ENCODE measurements at regions not wholly inside any gene's neighbourhood (a gene's known extent, or its start where the extent isn't known, plus 50 kb on each side); places are given as distances from the start of the nearest gene placed in this dataset.

DNA sequence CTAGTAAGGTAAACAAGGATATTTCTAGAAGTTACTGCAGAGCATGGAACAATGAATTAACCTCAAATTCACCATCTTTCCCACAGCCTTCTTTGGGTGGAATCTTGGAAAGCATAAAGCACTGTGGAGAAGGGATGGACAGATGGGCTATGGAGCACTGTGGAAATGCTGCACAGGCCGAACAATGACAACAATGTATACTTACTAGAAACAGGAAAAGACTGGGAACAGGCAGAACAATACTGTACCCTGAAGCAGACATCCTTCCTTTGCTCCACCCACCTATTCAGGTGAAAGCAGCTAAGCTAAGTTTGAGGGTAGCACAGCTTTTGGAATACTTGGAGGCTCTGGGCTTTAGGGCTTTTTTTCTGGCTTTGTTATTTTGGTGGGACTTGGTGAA is 250.6 kb upstream of the KLF8 start:
- no peaks in the 10 kb centered on the region for H3K36me3 ChIP-seq
- TF ChIP-seq POLR2A (IDR thresholded peaks at IDR 0.05) (no peak), CTCF (IDR thresholded peaks at IDR 0.05) (no peak)
- DNase-seq (no peak), ATAC-seq (peak in 1 of 4 donors; percentile 36)
- no peak overlapping the region for H3K4me3 ChIP-seq
- intact Hi-C loops (cut with DNase I), result no loop called here
- no peaks in the 10 kb centered on the region for H3K27me3 ChIP-seq
- no peaks in the 10 kb centered on the region for H3K4me1 ChIP-seq
- no peak overlapping the region for H3K27ac ChIP-seq
- H3K9me3 ChIP-seq, result peaks cover 0 to 2% (median 0%) of the 10 kb centered on the region in 4 donors
- WGBS (ENCODE audit: insufficient coverage, low coverage, low lambda C conversion rate, missing lambda C conversion rate), result 22% methylated on average over 1 of the region's 1 CpG

DNA sequence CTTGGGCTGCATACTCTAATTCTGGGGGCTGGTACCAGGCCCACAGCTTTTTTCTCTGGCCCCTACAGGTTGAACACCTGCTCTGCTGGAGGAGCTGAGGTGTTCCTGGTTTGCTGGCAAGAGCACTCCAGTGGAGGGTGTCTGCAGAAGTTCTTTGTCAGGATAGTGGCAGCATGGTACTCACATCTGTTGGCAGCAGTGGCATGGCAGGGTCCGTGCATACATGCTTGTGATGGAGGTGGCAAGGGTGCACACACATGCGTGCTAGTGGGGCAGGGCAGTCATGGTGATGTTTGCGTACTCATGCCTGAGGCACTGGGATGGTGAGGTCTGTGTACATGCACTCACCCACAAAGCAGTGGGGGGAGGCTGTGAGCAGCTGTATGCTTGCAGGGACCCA is 235.5 kb upstream of the KLF8 start:
- DNase-seq (no peak), ATAC-seq (no peak)
- H3K27me3 ChIP-seq, result no peaks in the 10 kb centered on the region
- H3K9me3 ChIP-seq, result no peaks in the 10 kb centered on the region
- H3K4me1 ChIP-seq, result no peaks in the 10 kb centered on the region
- no peak overlapping the region for H3K4me3 ChIP-seq
- no peak overlapping the region for H3K27ac ChIP-seq
- intact Hi-C loops (cut with DNase I), result no loop called here
- H3K36me3 ChIP-seq, result no peaks in the 10 kb centered on the region
- 76% methylated on average over 3 of the region's 3 CpGs for WGBS (ENCODE audit: insufficient coverage, low coverage, low lambda C conversion rate, missing lambda C conversion rate)
- TF ChIP-seq POLR2A (IDR thresholded peaks at IDR 0.05) (no peak), CTCF (IDR thresholded peaks at IDR 0.05) (no peak)

GRCh38 chrX:56000174-56000573 is 232.0 kb upstream of the KLF8 start:
- no peaks in the 10 kb centered on the region for H3K4me1 ChIP-seq
- no peaks in the 10 kb centered on the region for H3K36me3 ChIP-seq
- no peak for TF ChIP-seq CTCF (IDR thresholded peaks at IDR 0.05)
- TF ChIP-seq POLR2A (IDR thresholded peaks at IDR 0.05), result no peak
- H3K27ac ChIP-seq, result no peak overlapping the region
- intact Hi-C loops (cut with DNase I), result no loop called here
- ATAC-seq (peak in 1 of 4 donors; percentile 46), DNase-seq (no peak)
- no peak overlapping the region for H3K4me3 ChIP-seq
- H3K27me3 ChIP-seq, result no peaks in the 10 kb centered on the region
- WGBS (ENCODE audit: insufficient coverage, low coverage, low lambda C conversion rate, missing lambda C conversion rate), result 13% methylated on average over 1 of the region's 1 CpG
- no peaks in the 10 kb centered on the region for H3K9me3 ChIP-seq

DNA sequence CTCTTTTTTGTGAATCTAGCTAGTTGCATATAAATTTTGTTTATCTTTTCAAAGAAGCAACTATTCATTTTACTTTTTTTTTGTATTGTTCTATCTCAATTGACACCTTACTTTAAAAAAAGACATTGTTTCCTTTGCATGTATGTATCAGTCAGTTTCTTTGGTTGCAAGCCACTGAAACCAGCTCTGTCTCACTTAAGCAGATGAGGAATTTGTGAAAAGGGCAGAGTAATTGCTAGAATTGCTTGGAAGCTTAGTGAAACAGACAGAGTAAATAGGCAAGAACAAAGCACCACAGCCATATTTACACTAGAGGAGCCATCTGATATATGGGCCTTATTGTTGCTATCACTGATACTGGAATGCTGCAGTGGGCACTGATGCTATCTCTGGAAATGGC is 231.4 kb upstream of the KLF8 start:
- no peak for TF ChIP-seq POLR2A (IDR thresholded peaks at IDR 0.05)
- no peak for TF ChIP-seq CTCF (IDR thresholded peaks at IDR 0.05)
- intact Hi-C loops (cut with DNase I), result no loop called here
- no peak for ATAC-seq
- H3K9me3 ChIP-seq, result no peaks in the 10 kb centered on the region
- H3K27ac ChIP-seq, result no peak overlapping the region
- no peaks in the 10 kb centered on the region for H3K27me3 ChIP-seq
- no peak overlapping the region for H3K4me3 ChIP-seq
- DNase-seq, result no peak
- no peaks in the 10 kb centered on the region for H3K36me3 ChIP-seq
- H3K4me1 ChIP-seq, result no peaks in the 10 kb centered on the region

DNA sequence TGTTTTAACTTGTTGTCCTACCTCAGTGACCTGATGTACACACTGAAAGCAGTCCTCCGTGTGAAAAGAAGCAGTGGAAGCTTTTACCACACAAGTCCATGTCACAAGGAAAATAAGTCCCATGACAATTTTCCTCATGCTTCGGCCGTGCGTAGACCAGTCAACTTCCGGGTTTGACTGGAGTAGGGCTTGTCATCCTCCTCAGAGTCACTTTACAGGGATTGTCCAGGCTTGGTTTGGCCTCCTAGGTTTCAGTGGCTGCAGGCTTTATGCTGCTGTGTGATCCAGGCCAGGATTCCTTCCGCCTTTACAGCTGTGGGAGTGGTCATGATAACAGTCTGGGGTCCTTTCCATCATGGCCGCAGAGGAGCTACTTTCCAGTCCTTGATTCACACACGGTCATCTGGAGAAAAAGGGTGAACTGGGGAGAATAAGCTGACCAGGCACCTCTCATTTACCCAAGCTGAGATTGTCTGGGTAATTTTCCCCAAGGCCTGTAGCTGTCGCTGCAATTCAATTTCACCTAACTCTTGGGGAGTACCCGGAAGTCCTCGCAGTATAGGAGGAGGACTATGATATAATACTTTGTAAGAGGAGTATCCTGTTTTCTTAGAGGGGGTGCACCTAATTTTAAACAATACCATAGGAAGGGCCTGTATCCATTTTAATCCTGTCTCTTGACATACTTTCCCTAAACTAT is 206.1 kb upstream of the KLF8 start:
- H3K4me3 ChIP-seq, result no peak overlapping the region
- TF ChIP-seq CTCF (IDR thresholded peaks at IDR 0.05) (peak in 1 of 4 donors; percentile 6), POLR2A (IDR thresholded peaks at IDR 0.05) (no peak)
- no peak for ATAC-seq

More for the DNA sequence above, 206.1 kb upstream of the KLF8 start:
- no peak overlapping the region for H3K27ac ChIP-seq
- H3K9me3 ChIP-seq, result no peaks in the 10 kb centered on the region
- intact Hi-C loops (cut with DNase I), result no loop called here
- H3K4me1 ChIP-seq, result peaks cover 0 to 4% (median 0%) of the 10 kb centered on the region in 4 donors
- no peaks in the 10 kb centered on the region for H3K36me3 ChIP-seq
- peaks cover 0 to 8% of the 10 kb centered on the region in 2 donors for H3K27me3 ChIP-seq
- 61% methylated on average over 7 of the region's 11 CpGs for WGBS (ENCODE audit: insufficient coverage, low coverage, low lambda C conversion rate, missing lambda C conversion rate)
- DNase-seq, result no peak

Measured in right lobe of liver (tissue), 6 donors.